Head of caudate nucleus (tissue), 42 donors: ENCODE measurements at regions not wholly inside any gene's neighbourhood (a gene's known extent, or its start where the extent isn't known, plus 50 kb on each side); places are given as distances from the start of the nearest gene placed in this dataset.
"Not testable (repeated sequence)": the region's sequence is repeated elsewhere in the genome, so short reads cannot be mapped to it uniquely, and the experiment has no call there.

Experiments used
- DNase-seq, 42 donors: peaks; one replicate each; pipeline versions ENCODE4 v3.0.0 to v3.0.0-alpha.2; 2020 to 2021; ENCODE audit warnings: mixed read lengths in 7 of 42
- intact Hi-C: fragments of 100-400 bp; cut with DNase I; formaldehyde crosslinking; loops from one replicate; pipeline ENCODE4 v1.15.0; 2022

GRCh38 chrX:139167282-139167681, 363.3 kb upstream of the F9 start:
- intact Hi-C loops: no loop called here
- no peak for DNase-seq

- intact Hi-C loops: no loop called here
- no peak for DNase-seq
These were observed 372.3 kb upstream of the F9 start for GRCh38 chrX:139158256-139158655.

GRCh38 chrX:139156356-139156755, 374.2 kb upstream of the F9 start:
- intact Hi-C loops: no loop called here
- no peak for DNase-seq

- intact Hi-C loops, DNase-seq: not testable (repeated sequence)
These were observed 383.9 kb upstream of the F9 start for GRCh38 chrX:139146625-139147024.

- DNase-seq: no peak
- intact Hi-C loops: no loop called here
These were observed 389.2 kb upstream of the F9 start for GRCh38 chrX:139141370-139141769.

GRCh38 chrX:139134316-139134715, 396.2 kb upstream of the F9 start:
- DNase-seq: no peak
- intact Hi-C loops: no loop called here

GRCh38 chrX:139126493-139126892, 404.0 kb upstream of the F9 start:
- intact Hi-C loops: no loop called here
- DNase-seq: peak in 1 of 42 donors; percentile 8

- intact Hi-C loops: no loop called here
- DNase-seq: no peak
These were observed 404.6 kb upstream of the F9 start for GRCh38 chrX:139125916-139126315.

- intact Hi-C loops: no loop called here
- DNase-seq: no peak
These were observed 408.8 kb upstream of the F9 start for GRCh38 chrX:139121616-139122286.

GRCh38 chrX:139120760-139121159, 409.2 kb upstream of the FGF13 start:
- intact Hi-C loops: no loop called here
- no peak for DNase-seq

- no peak for DNase-seq
- intact Hi-C loops: no loop called here
These were observed 402.2 kb upstream of the FGF13 start for GRCh38 chrX:139113708-139114107.

GRCh38 chrX:139112432-139112831, 400.9 kb upstream of the FGF13 start:
- DNase-seq: no peak

GRCh38 chrX:139106069-139106468, 394.6 kb upstream of the FGF13 start:
- intact Hi-C loops: no loop called here
- DNase-seq: no peak

More at GRCh38 chrX:139112432-139112831, 400.9 kb upstream of the FGF13 start:
- intact Hi-C loops: no loop called here

- no peak for DNase-seq
- intact Hi-C loops: no loop called here
These were observed 383.4 kb upstream of the FGF13 start for GRCh38 chrX:139094671-139095592.

- intact Hi-C loops: no loop called here
- DNase-seq: no peak
These were observed 381.7 kb upstream of the FGF13 start for GRCh38 chrX:139093201-139093600.

GRCh38 chrX:139091878-139092277, 380.4 kb upstream of the FGF13 start:
- intact Hi-C loops: no loop called here
- no peak for DNase-seq

GRCh38 chrX:139091066-139091465, 379.5 kb upstream of the FGF13 start:
- no peak for DNase-seq
- intact Hi-C loops: no loop called here

- intact Hi-C loops: no loop called here
- DNase-seq: no peak
These were observed 374.7 kb upstream of the FGF13 start for GRCh38 chrX:139086246-139086645.

GRCh38 chrX:139085404-139085803, 373.9 kb upstream of the FGF13 start:
- intact Hi-C loops: no loop called here
- DNase-seq: no peak

- DNase-seq: no peak
- intact Hi-C loops: no loop called here
These were observed 371.7 kb upstream of the FGF13 start for GRCh38 chrX:139083191-139083590.

- no peak for DNase-seq
These were observed 370.4 kb upstream of the FGF13 start for GRCh38 chrX:139081965-139082364.

More at GRCh38 chrX:139081965-139082364, 370.4 kb upstream of the FGF13 start:
- intact Hi-C loops: no loop called here
